PC-9 (cell line): ENCODE measurements at regions not wholly inside any gene's neighbourhood (a gene's known extent, or its start where the extent isn't known, plus 50 kb on each side); places are given as distances from the start of the nearest gene placed in this dataset.

ENCODE experiments used
- BruUV-seq: library from RNA; stranded (reverse); fragments of 400-500 nt; replicated peaks from 2 replicates; lab custom pipeline; 2021; lab: Mats Ljungman, UMichigan
- CTCF ChIA-PET: fragments of 300-600 bp; sonication (Branson Sonifier 250); formaldehyde crosslinking; loops from one replicate; lab custom pipeline; 2022; ENCODE audit warnings: antibody characterized with exemption; lab: Charles Lee
- POLR2A ChIA-PET: fragments of 300-600 bp; sonication (Branson Sonifier 250); formaldehyde crosslinking; loops from one replicate; lab custom pipeline; 2022; ENCODE audit warnings: antibody characterized with exemption; ENCODE audit not compliant: unreplicated experiment; lab: Charles Lee
- DNase-seq, 2 experiments: peaks; one replicate each; pipeline versions ENCODE4 v3.0.0 to v3.0.0-alpha.2; 2015 to 2022; ENCODE audit warnings: mixed read lengths in 1 of 2
- H2AFZ ChIP-seq: fragments of 200-600 bp; sonication (generic); 2 replicates; pipeline ENCODE4 v1.8.1; 2017; ENCODE audit warnings: antibody characterized with exemption
- H3F3A ChIP-seq: fragments of 200-600 bp; sonication (generic); 2 replicates; pipeline ENCODE4 v1.8.1; 2017; ENCODE audit warnings: antibody characterized with exemption, mild to moderate bottlenecking, low read depth; ENCODE audit not compliant: insufficient read depth
- H3K27ac ChIP-seq: fragments of 200-600 bp; sonication (generic); 2 replicates; pipeline ENCODE4 v1.6.1; 2016; ENCODE audit warnings: mixed run types
- H3K27me3 ChIP-seq: fragments of 200-600 bp; sonication (generic); 2 replicates; pipeline ENCODE4 v1.6.1; 2016; ENCODE audit warnings: low read depth, mixed run types; ENCODE audit not compliant: insufficient read depth
- H3K36me3 ChIP-seq: fragments of 200-600 bp; sonication (generic); 2 replicates; pipeline ENCODE4 v1.6.1; 2016; ENCODE audit warnings: low read depth, mixed run types
- H3K4me1 ChIP-seq: fragments of 200-600 bp; sonication (generic); replicated peaks from 2 replicates; pipeline ENCODE4 v1.6.1; 2016; ENCODE audit warnings: mixed run types; ENCODE audit not compliant: insufficient read depth
- H3K4me2 ChIP-seq: fragments of 200-600 bp; sonication (generic); 2 replicates; pipeline ENCODE4 v1.6.1; 2017; ENCODE audit warnings: mixed run types
- H3K4me3 ChIP-seq: fragments of 200-600 bp; sonication (generic); 2 replicates; pipeline ENCODE4 v1.6.1; 2016; ENCODE audit warnings: mixed run types
- H3K79me2 ChIP-seq: fragments of 200-600 bp; sonication (generic); 2 replicates; pipeline ENCODE4 v1.6.1; 2017; ENCODE audit warnings: low read depth, mixed run types
- H3K9me2 ChIP-seq: fragments of 200-600 bp; sonication (generic); 2 replicates; pipeline ENCODE4 v1.8.1; 2017; ENCODE audit warnings: mild to moderate bottlenecking; ENCODE audit not compliant: insufficient read depth
- H3K9me3 ChIP-seq: fragments of 200-600 bp; sonication (generic); 2 replicates; pipeline ENCODE4 v1.8.1; 2016; ENCODE audit warnings: low read depth; ENCODE audit not compliant: insufficient read depth
- H4K20me1 ChIP-seq: fragments of 200-600 bp; sonication (generic); 2 replicates; pipeline ENCODE4 v1.8.1; 2017; ENCODE audit not compliant: insufficient read depth
- EZH2 ChIP-seq: fragments of 200-600 bp; sonication (generic); IDR thresholded peaks from 2 replicates; pipeline ENCODE4 v1.8.0; 2017; ENCODE audit warnings: antibody characterized with exemption, low read depth
- intact Hi-C: fragments of 100-400 bp; cut with micrococcal nuclease; formaldehyde crosslinking; loops from one replicate; pipeline ENCODE4 v1.10.0; 2022; ENCODE audit not compliant: unreplicated experiment
- TF ChIP-seq, protein P1 (sequence below): fragments of 200-600 bp; sonication (generic); conservative IDR thresholded peaks from 2 replicates; pipeline ENCODE4 v1.6.1; 2017; ENCODE audit warnings: mixed run types, antibody characterized with exemption, mild to moderate bottlenecking, moderate library complexity

DNA sequence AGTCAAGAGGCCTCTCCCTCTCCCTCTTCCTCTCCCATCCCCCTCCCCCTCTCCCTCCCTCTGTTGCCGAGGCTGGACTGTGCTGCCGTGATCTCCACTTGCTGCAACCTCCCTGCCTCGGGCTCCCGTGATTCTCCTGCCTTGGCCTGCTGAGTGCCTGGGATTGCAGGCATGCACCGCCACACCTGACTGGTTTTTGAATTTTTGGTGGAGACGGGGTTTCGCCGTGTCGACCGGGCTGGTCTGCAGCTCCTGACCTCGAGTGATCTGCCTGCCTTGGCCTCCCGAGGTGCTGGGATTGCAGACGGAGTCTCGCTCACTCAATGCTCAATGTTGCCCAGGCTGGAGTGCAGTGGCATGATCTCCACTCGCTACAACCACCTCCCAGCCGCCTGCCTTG is 165.1 kb downstream of the CENPC start:
- H3K4me2 ChIP-seq = no peak overlapping the region
- H3K4me1 ChIP-seq = no peaks in the 10 kb centered on the region
- H3K79me2 ChIP-seq = no peaks in the 10 kb centered on the region
- CTCF ChIA-PET = no interaction called here
- no peaks in the 10 kb centered on the region for H3K27me3 ChIP-seq
- DNase-seq = no peak
- no peaks in the 10 kb centered on the region for H3F3A ChIP-seq
- no peaks in the 10 kb centered on the region for H3K36me3 ChIP-seq
- TF ChIP-seq, protein P1, sequence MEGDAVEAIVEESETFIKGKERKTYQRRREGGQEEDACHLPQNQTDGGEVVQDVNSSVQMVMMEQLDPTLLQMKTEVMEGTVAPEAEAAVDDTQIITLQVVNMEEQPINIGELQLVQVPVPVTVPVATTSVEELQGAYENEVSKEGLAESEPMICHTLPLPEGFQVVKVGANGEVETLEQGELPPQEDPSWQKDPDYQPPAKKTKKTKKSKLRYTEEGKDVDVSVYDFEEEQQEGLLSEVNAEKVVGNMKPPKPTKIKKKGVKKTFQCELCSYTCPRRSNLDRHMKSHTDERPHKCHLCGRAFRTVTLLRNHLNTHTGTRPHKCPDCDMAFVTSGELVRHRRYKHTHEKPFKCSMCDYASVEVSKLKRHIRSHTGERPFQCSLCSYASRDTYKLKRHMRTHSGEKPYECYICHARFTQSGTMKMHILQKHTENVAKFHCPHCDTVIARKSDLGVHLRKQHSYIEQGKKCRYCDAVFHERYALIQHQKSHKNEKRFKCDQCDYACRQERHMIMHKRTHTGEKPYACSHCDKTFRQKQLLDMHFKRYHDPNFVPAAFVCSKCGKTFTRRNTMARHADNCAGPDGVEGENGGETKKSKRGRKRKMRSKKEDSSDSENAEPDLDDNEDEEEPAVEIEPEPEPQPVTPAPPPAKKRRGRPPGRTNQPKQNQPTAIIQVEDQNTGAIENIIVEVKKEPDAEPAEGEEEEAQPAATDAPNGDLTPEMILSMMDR = no peak
- no peak for TF ChIP-seq EZH2
- no peaks in the 10 kb centered on the region for H4K20me1 ChIP-seq
- H2AFZ ChIP-seq = no peak overlapping the region
- POLR2A ChIA-PET = no interaction called here
- no peak overlapping the region for H3K4me3 ChIP-seq
- H3K9me3 ChIP-seq = no peaks in the 10 kb centered on the region
- H3K27ac ChIP-seq = no peak overlapping the region
- BruUV-seq = no TSS peak
- H3K9me2 ChIP-seq = no peaks in the 10 kb centered on the region
- intact Hi-C loops = no loop called here

DNA sequence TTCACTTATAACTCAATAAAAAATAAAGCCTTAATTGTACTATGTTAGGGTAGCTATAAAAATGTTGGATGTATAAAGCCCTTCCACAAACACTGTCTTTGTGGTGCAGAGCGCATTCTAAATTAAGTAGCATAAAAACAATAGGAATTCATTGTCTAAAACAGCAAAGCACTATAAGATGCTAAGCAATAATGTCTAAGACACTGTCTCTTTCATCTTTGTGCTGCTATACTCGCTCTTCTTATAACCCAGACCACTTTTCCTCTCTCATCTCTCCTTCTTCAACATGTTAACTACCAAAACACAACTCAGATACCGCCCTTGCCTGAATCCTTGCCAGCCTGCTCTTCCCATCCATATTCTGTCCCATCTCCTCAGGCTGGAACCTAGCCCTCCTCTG is 170.0 kb downstream of the CENPC start:
- Histone ChIP-seq H3K4me3 (no peak overlapping the region), H3K36me3 (no peaks in the 10 kb centered on the region), H3K79me2 (no peaks in the 10 kb centered on the region), H3K4me2 (no peak overlapping the region), H4K20me1 (no peaks in the 10 kb centered on the region), H3K4me1 (no peaks in the 10 kb centered on the region), H3K9me2 (no peaks in the 10 kb centered on the region), H3K27me3 (no peaks in the 10 kb centered on the region), H3K27ac (no peak overlapping the region), H3F3A (no peaks in the 10 kb centered on the region), H2AFZ (no peak overlapping the region), H3K9me3 (no peaks in the 10 kb centered on the region)
- TF ChIP-seq, protein P1 = no peak
- TF ChIP-seq EZH2 = no peak
- ChIA-PET CTCF (no interaction called here), POLR2A (no interaction called here)
- no TSS peak for BruUV-seq
- no peak for DNase-seq
- intact Hi-C loops = no loop called here

DNA sequence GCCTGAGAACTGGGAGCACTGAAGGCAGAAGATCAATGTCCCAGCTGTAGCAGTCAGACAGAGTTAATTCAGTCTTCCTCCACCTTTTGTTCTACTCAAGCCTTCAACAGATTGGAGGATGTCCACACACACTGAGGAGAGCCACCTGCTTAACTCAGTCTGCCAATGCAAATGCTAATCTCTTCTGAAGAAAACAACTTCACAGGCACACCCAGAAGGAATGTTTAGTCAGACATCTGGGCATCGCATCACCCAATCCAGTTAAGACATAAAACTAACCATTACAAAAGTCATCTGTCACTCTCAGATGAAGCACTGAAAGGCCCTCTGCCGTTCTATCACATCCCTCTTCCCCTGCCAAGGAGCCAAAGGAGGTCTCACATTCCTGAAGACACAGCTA is 173.7 kb downstream of the CENPC start:
- no peaks in the 10 kb centered on the region for H3K79me2 ChIP-seq
- no peaks in the 10 kb centered on the region for H3K27me3 ChIP-seq
- H3K9me2 ChIP-seq = no peaks in the 10 kb centered on the region
- no peaks in the 10 kb centered on the region for H3K9me3 ChIP-seq
- no peak overlapping the region for H2AFZ ChIP-seq
- H3F3A ChIP-seq = no peaks in the 10 kb centered on the region
- no peak overlapping the region for H3K4me3 ChIP-seq
- H4K20me1 ChIP-seq = no peaks in the 10 kb centered on the region
- CTCF ChIA-PET = no interaction called here
- intact Hi-C loops = no loop called here
- H3K4me1 ChIP-seq = no peaks in the 10 kb centered on the region
- POLR2A ChIA-PET = no interaction called here
- TF ChIP-seq, protein P1 = no peak
- TF ChIP-seq EZH2 = no peak
- H3K36me3 ChIP-seq = no peaks in the 10 kb centered on the region
- no peak overlapping the region for H3K4me2 ChIP-seq
- no peak overlapping the region for H3K27ac ChIP-seq
- no peak for DNase-seq
- no TSS peak for BruUV-seq
